IMR-90 (cell line): ENCODE measurements at regions not wholly inside any gene's neighbourhood (a gene's known extent, or its start where the extent isn't known, plus 50 kb on each side); places are given as distances from the start of the nearest gene placed in this dataset.

ENCODE experiments used
- BHLHE40 ChIP-seq: fragments of 150-350 bp; IDR thresholded peaks from 2 replicates; pipeline ENCODE4 v1.6.1; 2016; ENCODE audit warnings: mild to moderate bottlenecking, low read depth, low read length
- CEBPB ChIP-seq: IDR thresholded peaks from 2 replicates; pipeline ENCODE4 v1.6.1; 2012; ENCODE audit warnings: low read depth, low read length, improper control_type of control experiment
- CTCF ChIP-seq: conservative IDR thresholded peaks from 2 replicates; pipeline ENCODE4 v1.5.1; 2012; ENCODE audit warnings: mild to moderate bottlenecking, low read depth, low read length, improper control_type of control experiment
- FOS ChIP-seq: fragments of 150-350 bp; IDR thresholded peaks from 2 replicates; pipeline ENCODE4 v1.6.1; 2016; ENCODE audit warnings: low read depth, low read length
- MXI1 ChIP-seq: IDR thresholded peaks from 2 replicates; pipeline ENCODE4 v1.6.1; 2012; ENCODE audit warnings: low read depth, mild to moderate bottlenecking, low read length, moderate library complexity, borderline replicate concordance
- POLR2A ChIP-seq: IDR thresholded peaks from 2 replicates; pipeline ENCODE4 v1.6.1; 2012; ENCODE audit warnings: mild to moderate bottlenecking, low read depth, low read length
- RFX5 ChIP-seq: IDR thresholded peaks from 2 replicates; pipeline ENCODE4 v1.8.0; 2012; ENCODE audit warnings: low read depth, mild to moderate bottlenecking, low read length, moderate library complexity
- SMC3 ChIP-seq: fragments of 150-350 bp; IDR thresholded peaks from 2 replicates; pipeline ENCODE4 v1.6.1; 2016; ENCODE audit warnings: low read depth, mild to moderate bottlenecking, antibody characterized with exemption, low read length, moderate library complexity
- USF2 ChIP-seq: fragments of 150-350 bp; IDR thresholded peaks from 2 replicates; pipeline ENCODE4 v1.6.1; 2017; ENCODE audit warnings: mild to moderate bottlenecking, antibody characterized with exemption, low read length, low read depth

GRCh38 chr15:100780208-100780800, 99.3 kb upstream of the ALDH1A3 start:
- TF ChIP-seq CTCF, result no peak
- no peak for TF ChIP-seq CEBPB
- TF ChIP-seq SMC3, result no peak
- no peak for TF ChIP-seq POLR2A
- no peak for TF ChIP-seq USF2
- no peak for TF ChIP-seq FOS
- TF ChIP-seq BHLHE40, result no peak
- no peak for TF ChIP-seq MXI1
- TF ChIP-seq RFX5, result no peak
